ENCODE measurements at regions not wholly inside any gene's neighbourhood (a gene's known extent, or its start where the extent isn't known, plus 50 kb on each side); places are given as distances from the start of the nearest gene placed in this dataset.

GRCh38 chr14:48805315-48805714 is 780.9 kb downstream of the RPS29 start:
- Histone ChIP-seq H3K27me3 (no peaks in the 10 kb centered on the region), H3K27ac (no peak overlapping the region), H3K9me3 (no peaks in the 10 kb centered on the region), H3K36me3 (no peaks in the 10 kb centered on the region), H3K4me3 (no peak overlapping the region), H3K4me1 (ENCODE audit: insufficient read depth) (no peaks in the 10 kb centered on the region)
- DNase-seq: no peak
- intact Hi-C loops (cut with DNase I): no loop called here
- TF ChIP-seq CTCF (IDR thresholded peaks at IDR 0.05) (no peak), POLR2A (IDR thresholded peaks at IDR 0.05) (no peak), EP300 (IDR thresholded peaks at IDR 0.05) (no peak)
- 70 to 84% (median 83%) methylated on average over 14 of the region's 14 CpGs for WGBS, 3 donors

- no peak for TF ChIP-seq POLR2A (IDR thresholded peaks at IDR 0.05)
- TF ChIP-seq CTCF (IDR thresholded peaks at IDR 0.05): no peak
- TF ChIP-seq EP300 (IDR thresholded peaks at IDR 0.05): no peak
- H3K27ac ChIP-seq: no peak overlapping the region
- no peaks in the 10 kb centered on the region for H3K36me3 ChIP-seq
- intact Hi-C loops (cut with DNase I): no loop called here
- DNase-seq: no peak
- H3K27me3 ChIP-seq: no peaks in the 10 kb centered on the region
- H3K4me3 ChIP-seq: no peak overlapping the region
- H3K9me3 ChIP-seq: no peaks in the 10 kb centered on the region
- H3K4me1 ChIP-seq (ENCODE audit: insufficient read depth): no peaks in the 10 kb centered on the region
- 86 to 96% (median 95%) methylated on average over 5 of the region's 5 CpGs for WGBS, 3 donors
Measured at GRCh38 chr14:48792376-48793024, 793.7 kb downstream of the RPS29 start.

GRCh38 chr14:48788771-48789170 is 797.4 kb downstream of the RPS29 start:
- Histone ChIP-seq H3K27ac (no peak overlapping the region), H3K4me1 (ENCODE audit: insufficient read depth) (no peaks in the 10 kb centered on the region), H3K27me3 (no peaks in the 10 kb centered on the region), H3K9me3 (no peaks in the 10 kb centered on the region), H3K36me3 (no peaks in the 10 kb centered on the region), H3K4me3 (no peak overlapping the region)
- 54 to 69% (median 67%) methylated on average over 2 of the region's 2 CpGs for WGBS, 3 donors
- TF ChIP-seq EP300 (IDR thresholded peaks at IDR 0.05) (no peak), POLR2A (IDR thresholded peaks at IDR 0.05) (no peak)
- intact Hi-C loops (cut with DNase I): no loop called here
- no peak for DNase-seq

GRCh38 chr14:48786498-48786897 is 799.7 kb downstream of the RPS29 start:
- no peaks in the 10 kb centered on the region for H3K36me3 ChIP-seq
- no peaks in the 10 kb centered on the region for H3K9me3 ChIP-seq
- DNase-seq: no peak
- H3K4me1 ChIP-seq (ENCODE audit: insufficient read depth): no peaks in the 10 kb centered on the region
- no peak overlapping the region for H3K27ac ChIP-seq
- intact Hi-C loops (cut with DNase I): no loop called here
- WGBS, 3 donors: 77 to 78% (median 77%) methylated on average over 2 of the region's 2 CpGs
- no peak overlapping the region for H3K4me3 ChIP-seq
- TF ChIP-seq POLR2A (IDR thresholded peaks at IDR 0.05) (no peak), CTCF (IDR thresholded peaks at IDR 0.05) (no peak), EP300 (IDR thresholded peaks at IDR 0.05) (no peak)
- H3K27me3 ChIP-seq: no peaks in the 10 kb centered on the region

- 0 to 8% (median 3%) methylated on average over 1 of the region's 1 CpG for WGBS, 3 donors
- no peak for TF ChIP-seq EP300 (IDR thresholded peaks at IDR 0.05)
- no peak for TF ChIP-seq CTCF (IDR thresholded peaks at IDR 0.05)
- no peak for TF ChIP-seq POLR2A (IDR thresholded peaks at IDR 0.05)
- H3K36me3 ChIP-seq: no peaks in the 10 kb centered on the region
- H3K9me3 ChIP-seq: no peaks in the 10 kb centered on the region
- DNase-seq: no peak
- no peak overlapping the region for H3K27ac ChIP-seq
- intact Hi-C loops (cut with DNase I): no loop called here
- H3K27me3 ChIP-seq: no peaks in the 10 kb centered on the region
- no peaks in the 10 kb centered on the region for H3K4me1 ChIP-seq (ENCODE audit: insufficient read depth)
- no peak overlapping the region for H3K4me3 ChIP-seq
Measured at GRCh38 chr14:48771717-48772116, 814.5 kb downstream of the RPS29 start.

Data from ovary (tissue), 7 donors.